ENCODE measurements at regions not wholly inside any gene's neighbourhood (a gene's known extent, or its start where the extent isn't known, plus 50 kb on each side); places are given as distances from the start of the nearest gene placed in this dataset.
A peak's percentile ranks its signal among the peaks of the same experiment; 100 is the strongest.

GRCh38 chr21:38121888-38122720, 134.7 kb upstream of the KCNJ15 start:
- Histone ChIP-seq H3K27me3 (peaks cover 5% of the 10 kb centered on the region), H3K9me3 (no peaks in the 10 kb centered on the region), H3K27ac (no peak overlapping the region), H3K36me3 (no peaks in the 10 kb centered on the region), H3K4me1 (no peaks in the 10 kb centered on the region), H3K4me3 (no peak overlapping the region)
- DNase-seq (no peak), ATAC-seq (no peak)
- intact Hi-C loops (cut with DNase I), result no loop called here
- TF ChIP-seq, protein P1, sequence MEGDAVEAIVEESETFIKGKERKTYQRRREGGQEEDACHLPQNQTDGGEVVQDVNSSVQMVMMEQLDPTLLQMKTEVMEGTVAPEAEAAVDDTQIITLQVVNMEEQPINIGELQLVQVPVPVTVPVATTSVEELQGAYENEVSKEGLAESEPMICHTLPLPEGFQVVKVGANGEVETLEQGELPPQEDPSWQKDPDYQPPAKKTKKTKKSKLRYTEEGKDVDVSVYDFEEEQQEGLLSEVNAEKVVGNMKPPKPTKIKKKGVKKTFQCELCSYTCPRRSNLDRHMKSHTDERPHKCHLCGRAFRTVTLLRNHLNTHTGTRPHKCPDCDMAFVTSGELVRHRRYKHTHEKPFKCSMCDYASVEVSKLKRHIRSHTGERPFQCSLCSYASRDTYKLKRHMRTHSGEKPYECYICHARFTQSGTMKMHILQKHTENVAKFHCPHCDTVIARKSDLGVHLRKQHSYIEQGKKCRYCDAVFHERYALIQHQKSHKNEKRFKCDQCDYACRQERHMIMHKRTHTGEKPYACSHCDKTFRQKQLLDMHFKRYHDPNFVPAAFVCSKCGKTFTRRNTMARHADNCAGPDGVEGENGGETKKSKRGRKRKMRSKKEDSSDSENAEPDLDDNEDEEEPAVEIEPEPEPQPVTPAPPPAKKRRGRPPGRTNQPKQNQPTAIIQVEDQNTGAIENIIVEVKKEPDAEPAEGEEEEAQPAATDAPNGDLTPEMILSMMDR (IDR thresholded peaks at IDR 0.05), result no peak

DNA sequence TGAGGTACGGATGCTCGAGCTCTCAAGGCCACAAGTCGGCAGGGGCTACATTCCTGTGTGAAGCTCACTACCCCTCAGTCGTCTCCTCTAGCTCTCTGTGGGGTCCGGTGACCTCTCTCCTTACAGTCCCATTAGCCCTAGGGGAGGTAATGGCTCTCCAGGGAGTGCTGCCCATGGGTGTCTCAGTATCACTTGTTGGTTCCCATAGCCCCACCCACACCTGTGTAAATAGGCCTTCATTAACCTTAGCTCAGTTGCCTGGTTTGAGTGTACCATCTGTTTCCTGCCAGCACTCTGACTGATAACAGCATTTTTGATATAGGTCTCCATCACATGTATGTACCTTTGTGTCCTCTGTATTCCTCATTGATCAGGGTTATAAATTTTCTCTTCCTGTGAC, 133.2 kb upstream of the KCNJ15 start:
- H3K4me3 ChIP-seq, result no peak overlapping the region
- ATAC-seq (no peak), DNase-seq (no peak)
- no peaks in the 10 kb centered on the region for H3K4me1 ChIP-seq
- peaks cover 5% of the 10 kb centered on the region for H3K27me3 ChIP-seq
- no peaks in the 10 kb centered on the region for H3K9me3 ChIP-seq
- no peaks in the 10 kb centered on the region for H3K36me3 ChIP-seq
- H3K27ac ChIP-seq, result no peak overlapping the region
- TF ChIP-seq, protein P1 (IDR thresholded peaks at IDR 0.05), result no peak
- intact Hi-C loops (cut with DNase I), result no loop called here

DNA sequence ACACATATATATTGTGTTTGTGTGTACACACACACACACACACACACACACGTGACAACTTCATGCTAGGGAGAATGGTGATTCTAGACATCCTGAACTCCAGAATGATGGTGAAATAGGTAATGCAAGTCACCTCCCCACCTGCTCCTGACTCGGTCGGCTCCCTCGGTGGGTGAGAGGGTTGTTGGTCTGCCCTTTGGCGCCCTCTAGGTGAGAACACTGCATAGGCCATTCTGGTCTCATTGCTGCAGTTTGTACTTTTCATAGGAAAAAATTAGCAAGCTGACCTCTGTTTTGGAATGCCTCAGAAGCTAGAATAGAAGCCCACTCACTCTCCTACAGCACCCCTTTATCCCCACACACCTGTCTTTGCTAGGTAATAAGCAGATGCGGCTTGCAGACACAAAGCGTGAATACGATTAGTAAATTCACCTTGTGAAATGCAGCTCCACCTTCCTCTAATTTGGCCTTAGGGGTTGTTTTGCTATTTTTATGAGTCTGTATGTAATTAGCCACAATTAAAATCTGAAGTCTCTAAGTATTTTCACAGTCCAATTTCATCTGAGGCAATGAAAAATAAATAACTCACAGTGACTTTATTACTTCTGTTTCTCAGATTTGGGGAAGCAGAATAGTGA, 130.0 kb upstream of the KCNJ15 start:
- Histone ChIP-seq H3K9me3 (no peaks in the 10 kb centered on the region), H3K36me3 (no peaks in the 10 kb centered on the region), H3K4me1 (no peaks in the 10 kb centered on the region), H3K27me3 (peaks cover 5% of the 10 kb centered on the region), H3K27ac (no peak overlapping the region), H3K4me3 (no peak overlapping the region)
- intact Hi-C loops (cut with DNase I), result no loop called here
- TF ChIP-seq, protein P1 (IDR thresholded peaks at IDR 0.05), result peak; percentile 69
- ATAC-seq (peak; percentile 95), DNase-seq (peak; percentile 76)

DNA sequence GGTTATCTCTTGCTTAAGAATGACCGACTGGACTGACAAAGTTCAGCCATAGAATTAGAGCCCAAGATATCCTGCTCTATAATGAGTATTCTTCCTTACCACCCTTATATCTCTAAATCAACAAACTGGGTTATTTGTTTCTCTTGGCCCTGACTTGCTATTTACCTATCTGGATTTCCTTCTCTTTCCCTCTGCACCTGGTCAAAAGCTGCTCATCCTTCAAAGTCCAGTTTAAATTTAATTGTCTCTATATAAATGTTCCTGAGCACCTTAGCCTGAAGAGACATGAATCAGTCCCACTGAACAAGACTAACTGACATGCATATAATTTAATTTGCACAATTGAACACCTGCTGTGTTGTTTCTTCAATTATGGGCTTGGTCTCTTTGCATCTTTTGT, 127.1 kb upstream of the KCNJ15 start:
- TF ChIP-seq, protein P1 (IDR thresholded peaks at IDR 0.05), result no peak
- no peaks in the 10 kb centered on the region for H3K36me3 ChIP-seq
- H3K4me1 ChIP-seq, result no peaks in the 10 kb centered on the region
- ATAC-seq (no peak), DNase-seq (no peak)
- no peaks in the 10 kb centered on the region for H3K9me3 ChIP-seq
- no peak overlapping the region for H3K4me3 ChIP-seq
- intact Hi-C loops (cut with DNase I), result no loop called here
- H3K27ac ChIP-seq, result no peak overlapping the region
- H3K27me3 ChIP-seq, result peaks cover 5% of the 10 kb centered on the region

- TF ChIP-seq, protein P1 (IDR thresholded peaks at IDR 0.05), result no peak
- DNase-seq, result no peak
- Histone ChIP-seq H3K27ac (no peak overlapping the region), H3K36me3 (no peaks in the 10 kb centered on the region), H3K4me3 (no peak overlapping the region), H3K27me3 (no peaks in the 10 kb centered on the region), H3K4me1 (no peaks in the 10 kb centered on the region), H3K9me3 (no peaks in the 10 kb centered on the region)
- intact Hi-C loops (cut with DNase I), result no loop called here
- no peak for ATAC-seq
Observed at GRCh38 chr21:38133240-38133639, 123.6 kb upstream of the KCNJ15 start.
